Breast epithelium (tissue), 3 donors: ENCODE measurements at regions not wholly inside any gene's neighbourhood (a gene's known extent, or its start where the extent isn't known, plus 50 kb on each side); places are given as distances from the start of the nearest gene placed in this dataset.

Experiments used
- CTCF ChIP-seq, 3 donors: fragments of 450-650 bp; IDR thresholded peaks; one replicate each; pipeline ENCODE4 v1.5.1; 2016 to 2017; ENCODE audit warnings: antibody characterized with exemption in 3 of 3, mild to moderate bottlenecking in 3 of 3, moderate library complexity in 3 of 3
- POLR2A ChIP-seq: fragments of 450-650 bp; IDR thresholded peaks from one replicate; pipeline ENCODE4 v1.6.1; 2016; ENCODE audit warnings: antibody characterized with exemption, mild to moderate bottlenecking, moderate library complexity

GRCh38 chr1:109838838-109839240, 71.8 kb upstream of the CSF1 start:
- TF ChIP-seq POLR2A (no peak), CTCF (IDR thresholded peaks at IDR 0.05) (no peak)
